Transverse colon (tissue), 4 donors: ENCODE measurements at regions not wholly inside any gene's neighbourhood (a gene's known extent, or its start where the extent isn't known, plus 50 kb on each side); places are given as distances from the start of the nearest gene placed in this dataset.

Experiments used
- DNase-seq: peaks from one replicate; pipeline ENCODE4 v3.0.0-alpha.2; 2019
- H3K27ac ChIP-seq, 4 donors: fragments of 200-600 bp; sonication (generic); 2 replicates each; pipeline ENCODE4 v1.5.1; 2016 to 2018; ENCODE audit warnings: inconsistent platforms in 4 of 4
- H3K27me3 ChIP-seq: fragments of 200-600 bp; sonication (generic); 2 replicates; pipeline ENCODE4 v1.5.1; 2017; ENCODE audit warnings: inconsistent platforms
- H3K36me3 ChIP-seq, 4 donors: fragments of 200-600 bp; sonication (generic); 2 replicates each; pipeline ENCODE4 v1.5.1; 2017 to 2019; ENCODE audit warnings: inconsistent platforms in 4 of 4
- H3K4me1 ChIP-seq, 4 donors: fragments of 200-600 bp; sonication (generic); 2 replicates each; pipeline ENCODE4 v1.5.1; 2017 to 2020; ENCODE audit warnings: inconsistent platforms in 4 of 4
- H3K4me3 ChIP-seq, 4 donors: fragments of 200-600 bp; sonication (generic); 1 replicate in 1 of 4; 2 replicates in 3 of 4; pipeline versions ENCODE4 v1.5.1 to v1.6.1; 2017 to 2019; ENCODE audit warnings: inconsistent platforms in 4 of 4
- H3K9me3 ChIP-seq, 2 donors: fragments of 200-600 bp; sonication (generic); 2 replicates each; pipeline ENCODE4 v1.5.1; 2017 to 2019; ENCODE audit warnings: inconsistent platforms in 2 of 2
- EP300 ChIP-seq: sonication (generic); formaldehyde crosslinking; IDR thresholded peaks from one replicate; pipeline ENCODE4 v1.6.1; 2017; ENCODE audit warnings: antibody characterized with exemption, low read depth
- POLR2A ChIP-seq: fragments of 450-650 bp; IDR thresholded peaks from one replicate; pipeline ENCODE4 v1.6.1; 2016; ENCODE audit warnings: antibody characterized with exemption, mild to moderate bottlenecking, moderate library complexity
- POLR2AphosphoS5 ChIP-seq, 3 donors: sonication (generic); formaldehyde crosslinking; IDR thresholded peaks; one replicate each; pipeline ENCODE4 v1.6.1; 2016; ENCODE audit warnings: antibody characterized with exemption in 3 of 3
- WGBS, 2 donors: methylation state at CpG; one replicate each; pipeline ENCODE4 v1.1.5; 2018; ENCODE audit warnings: low coverage in 1 of 2; 5-methylcytosine and 5-hydroxymethylcytosine counted together
- in situ Hi-C, 4 donors: fragments of 200-750 bp; cut with MboI; loops; one replicate each; pipeline versions ENCODE4 v1.15.0 to v1.15.1; 2017; ENCODE audit warnings: low sequenced_read_pairs in 3 of 4, low pct_ligation_motif_present in 1 of 4, low pct_unique_long_range_greater_than_20kb in 1 of 4
- intact Hi-C: fragments of 100-400 bp; cut with DNase I; formaldehyde crosslinking; loops from one replicate; pipeline ENCODE4 v1.15.1; 2023; ENCODE audit warnings: low total_unique reads
- TF ChIP-seq, protein P1 (sequence below), 5 experiments: fragments of 200-600 bp in 3 of 5; fragments of 450-650 bp in 2 of 5; sonication (generic) in 3 of 5; IDR thresholded peaks; 1 replicate in 2 of 5; 2 replicates in 3 of 5; pipeline ENCODE4 v1.5.1; 2016 to 2017; ENCODE audit warnings: antibody characterized with exemption in 5 of 5, inconsistent platforms in 3 of 5, mild to moderate bottlenecking in 2 of 5, moderate library complexity in 1 of 5

DNA sequence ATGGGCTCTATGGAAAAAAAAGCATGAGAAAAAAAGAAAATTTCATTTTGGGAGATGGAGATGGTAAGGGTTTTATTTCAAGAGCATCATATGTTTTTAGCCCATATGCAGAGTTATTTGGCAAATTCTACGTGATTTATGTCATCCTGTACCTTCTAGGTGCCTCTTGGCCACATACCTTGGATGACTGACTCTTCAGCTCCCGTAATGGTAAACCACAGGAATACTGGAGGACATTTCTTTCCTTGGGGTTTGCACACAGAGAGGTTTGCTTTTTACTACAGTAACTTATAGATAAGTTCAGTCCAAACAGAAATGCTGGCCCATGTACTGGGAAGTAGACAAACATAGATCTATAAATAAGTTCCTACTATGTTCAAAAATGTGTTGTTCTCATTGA is 132.2 kb downstream of the SH3BGRL2 start:
- Histone ChIP-seq H3K27me3 (no peaks in the 10 kb centered on the region), H3K9me3 (no peaks in the 10 kb centered on the region), H3K36me3 (no peaks in the 10 kb centered on the region), H3K4me3 (no peak overlapping the region), H3K4me1 (no peaks in the 10 kb centered on the region), H3K27ac (no peak overlapping the region)
- 78 to 100% methylated on average over 2 of the region's 2 CpGs for WGBS, 2 donors
- TF ChIP-seq POLR2A (no peak), POLR2AphosphoS5 (IDR thresholded peaks at IDR 0.05) (no peak), EP300 (no peak)
- TF ChIP-seq, protein P1, sequence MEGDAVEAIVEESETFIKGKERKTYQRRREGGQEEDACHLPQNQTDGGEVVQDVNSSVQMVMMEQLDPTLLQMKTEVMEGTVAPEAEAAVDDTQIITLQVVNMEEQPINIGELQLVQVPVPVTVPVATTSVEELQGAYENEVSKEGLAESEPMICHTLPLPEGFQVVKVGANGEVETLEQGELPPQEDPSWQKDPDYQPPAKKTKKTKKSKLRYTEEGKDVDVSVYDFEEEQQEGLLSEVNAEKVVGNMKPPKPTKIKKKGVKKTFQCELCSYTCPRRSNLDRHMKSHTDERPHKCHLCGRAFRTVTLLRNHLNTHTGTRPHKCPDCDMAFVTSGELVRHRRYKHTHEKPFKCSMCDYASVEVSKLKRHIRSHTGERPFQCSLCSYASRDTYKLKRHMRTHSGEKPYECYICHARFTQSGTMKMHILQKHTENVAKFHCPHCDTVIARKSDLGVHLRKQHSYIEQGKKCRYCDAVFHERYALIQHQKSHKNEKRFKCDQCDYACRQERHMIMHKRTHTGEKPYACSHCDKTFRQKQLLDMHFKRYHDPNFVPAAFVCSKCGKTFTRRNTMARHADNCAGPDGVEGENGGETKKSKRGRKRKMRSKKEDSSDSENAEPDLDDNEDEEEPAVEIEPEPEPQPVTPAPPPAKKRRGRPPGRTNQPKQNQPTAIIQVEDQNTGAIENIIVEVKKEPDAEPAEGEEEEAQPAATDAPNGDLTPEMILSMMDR (IDR thresholded peaks at IDR 0.05), result no peak
- in situ Hi-C loops, result no loop called here
- no peak for DNase-seq
- intact Hi-C loops, result no loop called here

DNA sequence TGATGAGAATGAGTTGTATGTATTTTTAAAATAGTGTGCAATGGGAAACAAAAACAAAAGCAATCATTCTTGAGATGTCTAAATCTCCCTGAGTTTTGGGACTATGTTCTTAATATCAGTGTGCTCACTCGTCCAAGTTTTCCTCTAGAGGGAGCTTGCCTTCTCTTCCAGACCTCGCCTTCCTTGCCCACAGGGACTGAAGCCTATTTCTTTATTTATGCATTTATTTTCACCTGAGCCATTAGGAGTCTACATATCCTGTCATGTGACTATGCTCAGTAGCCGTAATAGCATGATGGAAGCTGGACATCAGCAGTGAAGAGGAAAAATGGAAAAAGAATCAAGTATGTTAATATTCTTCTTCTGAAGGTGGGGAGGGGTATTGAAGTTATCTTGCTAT is 131.2 kb downstream of the SH3BGRL2 start:
- H3K9me3 ChIP-seq, result no peaks in the 10 kb centered on the region
- H3K27me3 ChIP-seq, result no peaks in the 10 kb centered on the region
- H3K4me1 ChIP-seq, result no peaks in the 10 kb centered on the region
- DNase-seq, result no peak
- WGBS, 2 donors, result 30 to 34% methylated on average over 3 of the region's 3 CpGs
- H3K27ac ChIP-seq, result no peak overlapping the region
- H3K36me3 ChIP-seq, result no peaks in the 10 kb centered on the region
- intact Hi-C loops (no loop called here), in situ Hi-C loops (no loop called here)
- TF ChIP-seq, protein P1 (IDR thresholded peaks at IDR 0.05), result no peak
- TF ChIP-seq EP300, result no peak
- no peak for TF ChIP-seq POLR2A
- no peak for TF ChIP-seq POLR2AphosphoS5 (IDR thresholded peaks at IDR 0.05)
- no peak overlapping the region for H3K4me3 ChIP-seq

DNA sequence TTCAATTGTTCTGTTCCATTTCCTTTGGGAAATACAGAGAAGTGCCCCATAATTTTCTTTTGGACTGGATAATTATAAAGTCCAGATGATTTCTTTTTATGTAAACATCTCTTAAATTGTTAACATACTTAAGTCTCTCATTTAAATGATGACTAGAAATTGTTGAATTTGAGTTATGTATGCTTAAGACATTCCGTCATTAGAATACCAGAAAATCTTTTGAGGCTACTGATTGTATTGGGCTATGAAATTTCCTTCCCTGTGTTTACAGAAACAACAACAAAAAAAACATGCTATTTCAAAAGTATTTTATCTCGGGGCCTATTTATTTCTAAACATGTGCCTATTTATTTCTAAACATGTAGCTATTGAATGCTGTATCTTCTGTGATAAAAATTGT is 125.4 kb downstream of the SH3BGRL2 start:
- Histone ChIP-seq H3K27ac (no peak overlapping the region), H3K9me3 (no peaks in the 10 kb centered on the region), H3K4me3 (no peak overlapping the region), H3K27me3 (peaks cover 5% of the 10 kb centered on the region), H3K36me3 (no peaks in the 10 kb centered on the region), H3K4me1 (no peaks in the 10 kb centered on the region)
- DNase-seq, result no peak
- TF ChIP-seq, protein P1 (IDR thresholded peaks at IDR 0.05), result no peak
- no peak for TF ChIP-seq POLR2A
- TF ChIP-seq POLR2AphosphoS5 (IDR thresholded peaks at IDR 0.05), result no peak
- no peak for TF ChIP-seq EP300
- intact Hi-C loops, result no loop called here
- 62 to 80% methylated on average over 2 of the region's 2 CpGs for WGBS, 2 donors
- in situ Hi-C loops, result no loop called here

DNA sequence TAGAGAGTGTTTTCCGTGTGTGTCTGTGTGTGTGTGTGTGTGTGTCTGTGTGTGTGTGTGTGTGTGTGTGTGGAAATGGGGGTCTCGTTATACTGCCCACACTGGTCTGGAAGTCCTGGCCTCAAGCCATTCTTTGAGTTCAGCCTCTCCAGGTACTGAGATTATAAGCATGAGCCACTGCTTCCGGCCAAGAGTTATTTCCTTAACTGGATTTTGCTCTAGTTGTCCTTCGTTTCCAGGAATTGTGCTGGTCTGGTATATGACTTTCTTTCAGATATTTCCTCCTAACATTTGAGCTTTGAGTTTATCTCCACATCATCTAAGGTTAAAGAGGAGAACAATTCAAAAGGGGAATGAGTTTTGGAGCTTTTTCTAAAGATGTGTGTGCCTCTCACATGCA is 124.8 kb downstream of the SH3BGRL2 start:
- H3K36me3 ChIP-seq, result no peaks in the 10 kb centered on the region
- in situ Hi-C loops, result no loop called here
- H3K4me3 ChIP-seq, result no peak overlapping the region
- no peak for DNase-seq
- peaks cover 5% of the 10 kb centered on the region for H3K27me3 ChIP-seq
- intact Hi-C loops, result no loop called here
- H3K4me1 ChIP-seq, result no peaks in the 10 kb centered on the region
- WGBS, 2 donors, result 65 to 73% methylated on average over 2 to 4 of the region's 4 CpGs
- H3K27ac ChIP-seq, result no peak overlapping the region
- TF ChIP-seq POLR2AphosphoS5 (IDR thresholded peaks at IDR 0.05) (no peak), POLR2A (no peak), EP300 (no peak)
- TF ChIP-seq, protein P1 (IDR thresholded peaks at IDR 0.05), result no peak
- no peaks in the 10 kb centered on the region for H3K9me3 ChIP-seq
